H9 (cell line): ENCODE measurements at regions not wholly inside any gene's neighbourhood (a gene's known extent, or its start where the extent isn't known, plus 50 kb on each side); places are given as distances from the start of the nearest gene placed in this dataset.

ENCODE experiments used
- DNase-seq: peaks from one replicate; pipeline ENCODE4 v3.0.0-alpha.2; 2017
- H2AFZ ChIP-seq: one replicate; pipeline ENCODE4 v1.6.1; 2013; ENCODE audit warnings: mild to moderate bottlenecking, low read length, control low read depth, moderate library complexity
- H2AK5ac ChIP-seq: 2 replicates; pipeline ENCODE4 v1.6.1; 2013; ENCODE audit warnings: low read length, control low read depth, mixed read lengths; ENCODE audit not compliant: insufficient read length
- H2BK120ac ChIP-seq: one replicate; pipeline ENCODE4 v1.6.1; 2013; ENCODE audit warnings: low read depth, mild to moderate bottlenecking, low read length, control low read depth, inconsistent platforms; ENCODE audit not compliant: poor library complexity, severe bottlenecking
- H2BK12ac ChIP-seq: 2 replicates; pipeline ENCODE4 v1.6.1; 2013; ENCODE audit warnings: low read length, control low read depth, mixed read lengths, low read depth; ENCODE audit not compliant: insufficient read length
- H2BK15ac ChIP-seq: 2 replicates; pipeline ENCODE4 v1.6.1; 2013; ENCODE audit warnings: low read depth, low read length, control low read depth
- H2BK20ac ChIP-seq: one replicate; pipeline ENCODE4 v1.6.1; 2013; ENCODE audit warnings: low read depth, mild to moderate bottlenecking, low read length, control low read depth, inconsistent platforms; ENCODE audit not compliant: poor library complexity, severe bottlenecking
- H2BK5ac ChIP-seq: 2 replicates; pipeline ENCODE4 v1.6.1; 2013; ENCODE audit warnings: low read length, control low read depth, mixed read lengths; ENCODE audit not compliant: insufficient read length
- H3K14ac ChIP-seq: 2 replicates; pipeline ENCODE4 v1.6.1; 2013; ENCODE audit warnings: low read length, control low read depth; ENCODE audit not compliant: insufficient read depth
- H3K18ac ChIP-seq: 2 replicates; pipeline ENCODE4 v1.6.1; 2013; ENCODE audit warnings: low read depth, mild to moderate bottlenecking, mixed read lengths, low read length, control low read depth; ENCODE audit not compliant: insufficient read length
- H3K23ac ChIP-seq: 2 replicates; pipeline ENCODE4 v1.6.1; 2013; ENCODE audit warnings: low read length, control low read depth, mixed read lengths, low read depth; ENCODE audit not compliant: insufficient read length
- H3K23me2 ChIP-seq: 2 replicates; pipeline ENCODE4 v1.6.1; 2013; ENCODE audit warnings: low read depth, mild to moderate bottlenecking, mixed read lengths, low read length, control low read depth; ENCODE audit not compliant: insufficient read length, poor library complexity, severe bottlenecking
- H3K27ac ChIP-seq: 2 replicates; pipeline ENCODE4 v1.5.1; 2013; ENCODE audit warnings: low read length, control low read depth, mixed read lengths, low read depth; ENCODE audit not compliant: insufficient read length
- H3K27me3 ChIP-seq: 2 replicates; pipeline ENCODE4 v1.6.1; 2013; ENCODE audit warnings: low read length, control low read depth, inconsistent platforms; ENCODE audit not compliant: insufficient read depth
- H3K4ac ChIP-seq: 2 replicates; pipeline ENCODE4 v1.6.1; 2013; ENCODE audit warnings: low read depth, mild to moderate bottlenecking, control low read depth, inconsistent platforms, low read length, moderate library complexity
- H3K4me1 ChIP-seq: 2 replicates; pipeline ENCODE4 v1.6.1; 2013; ENCODE audit warnings: low read length, control low read depth, inconsistent platforms; ENCODE audit not compliant: insufficient read depth
- H3K4me2 ChIP-seq: 2 replicates; pipeline ENCODE4 v1.6.1; 2013; ENCODE audit warnings: low read length, control low read depth, mixed read lengths; ENCODE audit not compliant: insufficient read length, insufficient read depth
- H3K56ac ChIP-seq: 2 replicates; pipeline ENCODE4 v1.6.1; 2013; ENCODE audit warnings: low read depth, mild to moderate bottlenecking, mixed read lengths, low read length, control low read depth; ENCODE audit not compliant: insufficient read length
- H3K79me1 ChIP-seq: 2 replicates; pipeline ENCODE4 v1.6.1; 2013; ENCODE audit warnings: low read depth, mild to moderate bottlenecking, moderate library complexity, low read length, control low read depth, inconsistent platforms; ENCODE audit not compliant: insufficient read depth, poor library complexity, severe bottlenecking
- H3K79me2 ChIP-seq: 2 replicates; pipeline ENCODE4 v1.6.1; 2013; ENCODE audit warnings: low read length, control low read depth, inconsistent platforms; ENCODE audit not compliant: insufficient read depth
- H3K9ac ChIP-seq: 2 replicates; pipeline ENCODE4 v1.6.1; 2013; ENCODE audit warnings: low read length, control low read depth, mixed read lengths; ENCODE audit not compliant: insufficient read length; ENCODE audit errors: extremely low read depth
- H3K9me3 ChIP-seq: one replicate; pipeline ENCODE4 v1.6.1; 2013; ENCODE audit warnings: low read depth, low read length, inconsistent platforms; ENCODE audit not compliant: control insufficient read depth
- H3T11ph ChIP-seq: one replicate; pipeline ENCODE4 v1.6.1; 2013; ENCODE audit warnings: mild to moderate bottlenecking, low read length, control low read depth, inconsistent platforms
- H4K20me1 ChIP-seq: one replicate; pipeline ENCODE4 v1.6.1; 2013; ENCODE audit not compliant: control insufficient read depth, insufficient read length, insufficient read depth
- H4K5ac ChIP-seq: 2 replicates; pipeline ENCODE4 v1.6.1; 2013; ENCODE audit warnings: low read depth, mild to moderate bottlenecking, mixed read lengths, low read length, control low read depth; ENCODE audit not compliant: insufficient read length
- H4K8ac ChIP-seq: replicated peaks from 2 replicates; pipeline ENCODE4 v1.6.1; 2013; ENCODE audit warnings: low read length, control low read depth, mixed read lengths, low read depth; ENCODE audit not compliant: insufficient read length
- H4K91ac ChIP-seq: 2 replicates; pipeline ENCODE4 v1.6.1; 2013; ENCODE audit warnings: low read depth, mild to moderate bottlenecking, moderate library complexity, mixed read lengths, low read length, control low read depth; ENCODE audit not compliant: insufficient read length
- H3K27ac Mint-ChIP-seq, 3 experiments: 2 replicates in 2 of 3; 3 replicates in 1 of 3; pipeline ENCODE4 v1.8.0; 2020 to 2021; ENCODE audit warnings: mixed read lengths in 3 of 3, mild to moderate bottlenecking in 1 of 3, moderate library complexity in 1 of 3
- H3K27me3 Mint-ChIP-seq: 2 replicates; pipeline ENCODE4 v1.8.0; 2021; ENCODE audit warnings: low read depth, mild to moderate bottlenecking, moderate library complexity, mixed read lengths
- H3K36me3 Mint-ChIP-seq, 3 experiments: 2 replicates in 2 of 3; 3 replicates in 1 of 3; pipeline ENCODE4 v1.8.0; 2020 to 2021; ENCODE audit warnings: low read depth in 3 of 3, mixed read lengths in 3 of 3; ENCODE audit not compliant: insufficient read depth in 1 of 3
- H3K4me1 Mint-ChIP-seq, 2 experiments: 2 replicates each; pipeline ENCODE4 v1.8.0; 2020; ENCODE audit warnings: mixed read lengths in 2 of 2
- H3K4me3 Mint-ChIP-seq, 2 experiments: 2 replicates in 1 of 2; 3 replicates in 1 of 2; pipeline ENCODE4 v1.8.0; 2020 to 2021; ENCODE audit warnings: mild to moderate bottlenecking in 2 of 2, mixed read lengths in 2 of 2, moderate library complexity in 1 of 2
- H3K9me3 Mint-ChIP-seq, 2 experiments: 2 replicates in 1 of 2; 3 replicates in 1 of 2; pipeline ENCODE4 v1.8.0; 2020; ENCODE audit warnings: mild to moderate bottlenecking in 2 of 2, mixed read lengths in 2 of 2, moderate library complexity in 1 of 2
- WGBS: extraction: QIAGEN DNeasy Blood & Tissue Kit; methylation state at CpG from one replicate; pipeline ENCODE4 v1.1.7; 2013; ENCODE audit warnings: missing lambda C conversion rate, low lambda C conversion rate, mixed read lengths; ENCODE audit not compliant: insufficient read length; ENCODE audit errors: extremely low coverage; 5-methylcytosine and 5-hydroxymethylcytosine counted together
- TF ChIP-seq, protein P1 (sequence below): fragments of 200-600 bp; sonication (generic); conservative IDR thresholded peaks from 3 replicates; pipeline ENCODE4 v1.8.0; 2021; ENCODE audit warnings: antibody characterized with exemption, mild to moderate bottlenecking

DNA sequence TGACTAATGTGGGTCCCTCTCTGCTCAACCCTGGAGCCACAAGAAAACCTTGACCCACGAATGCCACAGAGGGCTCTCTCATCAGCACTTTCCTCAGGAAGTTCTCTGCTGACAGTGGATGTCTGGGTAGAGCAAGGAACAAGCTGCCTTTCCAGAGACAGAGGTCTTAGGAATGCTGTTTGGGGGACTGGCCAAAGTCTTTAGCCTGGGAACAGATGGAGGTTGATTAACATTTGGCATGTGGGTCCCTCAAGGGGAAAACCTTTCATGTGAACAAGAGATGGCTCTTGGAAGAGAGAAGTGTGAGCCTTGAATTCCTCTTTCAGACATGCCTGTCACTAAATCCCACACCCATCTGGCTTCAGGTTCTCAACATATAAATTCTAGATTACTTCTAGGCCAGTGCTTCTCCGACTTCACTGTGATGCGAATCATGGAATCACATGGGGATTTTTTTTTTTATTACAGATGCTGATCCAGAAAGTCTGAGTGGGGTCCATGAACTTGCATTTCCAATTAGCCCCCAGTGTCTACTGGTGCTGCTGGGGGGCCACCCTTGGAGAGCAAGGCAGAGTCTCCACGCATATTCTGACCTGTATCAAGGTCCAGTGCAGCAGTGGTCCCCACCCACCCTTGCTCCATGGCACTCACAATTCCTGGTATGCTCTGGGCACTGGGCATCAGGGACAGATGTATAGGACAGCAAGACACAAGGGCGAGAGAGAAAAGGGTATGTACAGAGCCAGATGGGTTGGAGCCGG, 360.4 kb downstream of the CXCL12 start:
- TF ChIP-seq, protein P1, sequence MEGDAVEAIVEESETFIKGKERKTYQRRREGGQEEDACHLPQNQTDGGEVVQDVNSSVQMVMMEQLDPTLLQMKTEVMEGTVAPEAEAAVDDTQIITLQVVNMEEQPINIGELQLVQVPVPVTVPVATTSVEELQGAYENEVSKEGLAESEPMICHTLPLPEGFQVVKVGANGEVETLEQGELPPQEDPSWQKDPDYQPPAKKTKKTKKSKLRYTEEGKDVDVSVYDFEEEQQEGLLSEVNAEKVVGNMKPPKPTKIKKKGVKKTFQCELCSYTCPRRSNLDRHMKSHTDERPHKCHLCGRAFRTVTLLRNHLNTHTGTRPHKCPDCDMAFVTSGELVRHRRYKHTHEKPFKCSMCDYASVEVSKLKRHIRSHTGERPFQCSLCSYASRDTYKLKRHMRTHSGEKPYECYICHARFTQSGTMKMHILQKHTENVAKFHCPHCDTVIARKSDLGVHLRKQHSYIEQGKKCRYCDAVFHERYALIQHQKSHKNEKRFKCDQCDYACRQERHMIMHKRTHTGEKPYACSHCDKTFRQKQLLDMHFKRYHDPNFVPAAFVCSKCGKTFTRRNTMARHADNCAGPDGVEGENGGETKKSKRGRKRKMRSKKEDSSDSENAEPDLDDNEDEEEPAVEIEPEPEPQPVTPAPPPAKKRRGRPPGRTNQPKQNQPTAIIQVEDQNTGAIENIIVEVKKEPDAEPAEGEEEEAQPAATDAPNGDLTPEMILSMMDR, result no peak
- H3K36me3 Mint-ChIP-seq, result no peaks in the 10 kb centered on the region; a peak in 2 of 7 replicates

More for the DNA sequence above, 360.4 kb downstream of the CXCL12 start:
- Histone ChIP-seq H2BK120ac (no peak overlapping the region), H2BK15ac (no peak overlapping the region), H2BK12ac (no peak overlapping the region), H3K4me1 (no peaks in the 10 kb centered on the region), H3K4ac (no peak overlapping the region), H3K56ac (no peak overlapping the region), H3T11ph (no peak overlapping the region), H3K4me2 (no peak overlapping the region), H4K5ac (no peak overlapping the region), H2BK5ac (no peak overlapping the region), H3K23me2 (no peaks in the 10 kb centered on the region), H3K9ac (no peak overlapping the region), H3K79me1 (no peaks in the 10 kb centered on the region), H3K18ac (peak overlapping the region; percentile 30), H4K20me1 (no peaks in the 10 kb centered on the region), H3K9me3 (no peaks in the 10 kb centered on the region), H2AK5ac (no peak overlapping the region), H2AFZ (no peak overlapping the region), H3K23ac (no peak overlapping the region), H3K79me2 (no peaks in the 10 kb centered on the region), H4K8ac (no peak overlapping the region), H3K27ac (no peak overlapping the region), H3K27me3 (no peaks in the 10 kb centered on the region), H4K91ac (no peak overlapping the region), H3K14ac (no peak overlapping the region), H2BK20ac (no peak overlapping the region)
- no peak for DNase-seq
- no CpG with 5 or more reads among the region's 6 CpGs for WGBS
- H3K27ac Mint-ChIP-seq, result no peak overlapping the region
- H3K9me3 Mint-ChIP-seq, result peaks cover 3 to 7% of the 10 kb centered on the region in 2 experiments; a peak in 3 of 5 replicates
- H3K27me3 Mint-ChIP-seq, result peaks cover 5% of the 10 kb centered on the region; the same call in 1 of the 2 replicates
- H3K4me1 Mint-ChIP-seq, result peaks cover 10 to 15% of the 10 kb centered on the region in 2 experiments
- H3K4me3 Mint-ChIP-seq, result no peak overlapping the region; a peak in 1 of 5 replicates
